Esophagus muscularis mucosa (tissue), 4 donors: ENCODE measurements at regions not wholly inside any gene's neighbourhood (a gene's known extent, or its start where the extent isn't known, plus 50 kb on each side); places are given as distances from the start of the nearest gene placed in this dataset.

Experiments
- EP300 ChIP-seq: sonication (generic); formaldehyde crosslinking; IDR thresholded peaks from one replicate; pipeline ENCODE4 v1.6.1; 2017; ENCODE audit warnings: antibody characterized with exemption
- POLR2A ChIP-seq: fragments of 450-650 bp; IDR thresholded peaks from one replicate; pipeline ENCODE4 v1.6.1; 2017; ENCODE audit warnings: antibody characterized with exemption, moderate library complexity, mild to moderate bottlenecking, low read depth
- POLR2AphosphoS5 ChIP-seq, 2 donors: sonication (generic); formaldehyde crosslinking; IDR thresholded peaks; one replicate each; pipeline ENCODE4 v1.6.1; 2017; ENCODE audit warnings: antibody characterized with exemption in 2 of 2
- TF ChIP-seq, protein P1 (sequence below), 3 experiments: fragments of 200-600 bp in 2 of 3; fragments of 450-650 bp in 1 of 3; sonication (generic) in 2 of 3; IDR thresholded peaks; one replicate each; pipeline ENCODE4 v1.5.1; 2017 to 2019; ENCODE audit warnings: antibody characterized with exemption in 3 of 3, mild to moderate bottlenecking in 2 of 3, moderate library complexity in 1 of 3

- TF ChIP-seq EP300 (no peak), POLR2A (no peak), POLR2AphosphoS5 (IDR thresholded peaks at IDR 0.05) (no peak)
- TF ChIP-seq, protein P1, sequence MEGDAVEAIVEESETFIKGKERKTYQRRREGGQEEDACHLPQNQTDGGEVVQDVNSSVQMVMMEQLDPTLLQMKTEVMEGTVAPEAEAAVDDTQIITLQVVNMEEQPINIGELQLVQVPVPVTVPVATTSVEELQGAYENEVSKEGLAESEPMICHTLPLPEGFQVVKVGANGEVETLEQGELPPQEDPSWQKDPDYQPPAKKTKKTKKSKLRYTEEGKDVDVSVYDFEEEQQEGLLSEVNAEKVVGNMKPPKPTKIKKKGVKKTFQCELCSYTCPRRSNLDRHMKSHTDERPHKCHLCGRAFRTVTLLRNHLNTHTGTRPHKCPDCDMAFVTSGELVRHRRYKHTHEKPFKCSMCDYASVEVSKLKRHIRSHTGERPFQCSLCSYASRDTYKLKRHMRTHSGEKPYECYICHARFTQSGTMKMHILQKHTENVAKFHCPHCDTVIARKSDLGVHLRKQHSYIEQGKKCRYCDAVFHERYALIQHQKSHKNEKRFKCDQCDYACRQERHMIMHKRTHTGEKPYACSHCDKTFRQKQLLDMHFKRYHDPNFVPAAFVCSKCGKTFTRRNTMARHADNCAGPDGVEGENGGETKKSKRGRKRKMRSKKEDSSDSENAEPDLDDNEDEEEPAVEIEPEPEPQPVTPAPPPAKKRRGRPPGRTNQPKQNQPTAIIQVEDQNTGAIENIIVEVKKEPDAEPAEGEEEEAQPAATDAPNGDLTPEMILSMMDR (IDR thresholded peaks at IDR 0.05) = peak; percentile 51 to 62 (median 54)
Measured at GRCh38 chr18:70489986-70490933, 201.4 kb downstream of the SOCS6 start.
